HL-60 (cell line): ENCODE measurements at regions not wholly inside any gene's neighbourhood (a gene's known extent, or its start where the extent isn't known, plus 50 kb on each side); places are given as distances from the start of the nearest gene placed in this dataset.

Source experiments
- DNase-seq, 2 experiments: peaks; one replicate each; pipeline ENCODE4 v3.0.0-alpha.2; 2010 to 2020; ENCODE audit warnings: low read depth in 1 of 2, low spot score in 1 of 2
- H3K27ac ChIP-seq: fragments of 250-450 bp; sonication (Bioruptor Pico); replicated peaks from 2 replicates; pipeline ENCODE4 v1.5.1; 2020; ENCODE audit warnings: mild to moderate bottlenecking, moderate library complexity
- H3K27me3 ChIP-seq: fragments of 250-450 bp; sonication (Bioruptor Pico); 2 replicates; pipeline ENCODE4 v1.5.1; 2021; ENCODE audit warnings: mild to moderate bottlenecking, moderate library complexity; ENCODE audit not compliant: insufficient read depth, poor library complexity, severe bottlenecking
- H3K4me3 ChIP-seq: replicated peaks from 2 replicates; pipeline ENCODE4 v1.5.1; 2011; ENCODE audit warnings: mild to moderate bottlenecking, control low read depth, low read length; ENCODE audit not compliant: insufficient read depth
- CTCF ChIP-seq: IDR thresholded peaks from one replicate; pipeline ENCODE4 v1.5.1; 2011; ENCODE audit warnings: low read length, control low read depth, inconsistent platforms; ENCODE audit not compliant: insufficient read depth
- GABPA ChIP-seq: IDR thresholded peaks from 2 replicates; pipeline ENCODE4 v1.6.1; 2012; ENCODE audit warnings: low read depth
- POLR2AphosphoS5 ChIP-seq: IDR thresholded peaks from 2 replicates; pipeline ENCODE4 v1.6.1; 2012; ENCODE audit warnings: low read depth
- REST ChIP-seq: IDR thresholded peaks from 2 replicates; pipeline ENCODE4 v1.6.1; 2012; ENCODE audit warnings: low read depth; ENCODE audit not compliant: insufficient replicate concordance
- SPI1 ChIP-seq: IDR thresholded peaks from 2 replicates; pipeline ENCODE4 v1.6.1; 2012; ENCODE audit warnings: low read depth, mild to moderate bottlenecking, borderline replicate concordance

- Histone ChIP-seq H3K27ac (no peak overlapping the region), H3K4me3 (no peak overlapping the region), H3K27me3 (no peaks in the 10 kb centered on the region)
- TF ChIP-seq SPI1 (no peak), CTCF (no peak), REST (no peak), GABPA (no peak), POLR2AphosphoS5 (no peak)
- no peak for DNase-seq
These were observed 194.4 kb downstream of the MAP2K6 start for GRCh38 chr17:69608808-69609472.

GRCh38 chr17:69609473-69610305 lies 195.2 kb downstream of the MAP2K6 start:
- Histone ChIP-seq H3K27me3 (no peaks in the 10 kb centered on the region), H3K4me3 (no peak overlapping the region), H3K27ac (no peak overlapping the region)
- no peak for DNase-seq
- no peak for TF ChIP-seq POLR2AphosphoS5
- no peak for TF ChIP-seq REST
- no peak for TF ChIP-seq SPI1
- peak; percentile 64 for TF ChIP-seq CTCF

GRCh38 chr17:69620363-69620762 lies 205.9 kb downstream of the MAP2K6 start:
- H3K27ac ChIP-seq: no peak overlapping the region
- no peak for TF ChIP-seq REST
- TF ChIP-seq GABPA: no peak
- no peak for TF ChIP-seq SPI1
- TF ChIP-seq POLR2AphosphoS5: no peak
- no peak for TF ChIP-seq CTCF
- no peak for DNase-seq
- no peak overlapping the region for H3K4me3 ChIP-seq
- no peaks in the 10 kb centered on the region for H3K27me3 ChIP-seq
